ENCODE measurements at regions not wholly inside any gene's neighbourhood (a gene's known extent, or its start where the extent isn't known, plus 50 kb on each side); places are given as distances from the start of the nearest gene placed in this dataset.

- H3F3A ChIP-seq (ENCODE audit: insufficient read depth, low read length): no peaks in the 10 kb centered on the region
- no peak overlapping the region for H3K9ac ChIP-seq (ENCODE audit: low read length)
- H4K20me1 ChIP-seq (ENCODE audit: insufficient read depth, low read length): no peaks in the 10 kb centered on the region
- H3K27me3 ChIP-seq (ENCODE audit: insufficient read depth, low read length): no peaks in the 10 kb centered on the region
- no peaks in the 10 kb centered on the region for H3K4me1 ChIP-seq (ENCODE audit: insufficient read depth, low read length, severe bottlenecking)
- no peaks in the 10 kb centered on the region for H3K9me2 ChIP-seq (ENCODE audit: low read depth, low read length)
- H3K27ac ChIP-seq (ENCODE audit: low read depth, low read length, poor library complexity, severe bottlenecking): no peak overlapping the region
- no peaks in the 10 kb centered on the region for H3K36me3 ChIP-seq (ENCODE audit: insufficient read depth, low read length)
- H3K4me3 ChIP-seq (ENCODE audit: low read depth, low read length, poor library complexity, severe bottlenecking): no peak overlapping the region
- H3K4me2 ChIP-seq (ENCODE audit: low read length): no peak overlapping the region
- H2AFZ ChIP-seq (ENCODE audit: low read length): no peak overlapping the region
- no peak for TF ChIP-seq EZH2 (IDR thresholded peaks at IDR 0.05; ENCODE audit: borderline replicate concordance, low read length)
- TF ChIP-seq CTCF (IDR thresholded peaks at IDR 0.05; ENCODE audit: low read length): no peak
- no peaks in the 10 kb centered on the region for H3K79me2 ChIP-seq (ENCODE audit: insufficient read depth, low read length)
- no peaks in the 10 kb centered on the region for H3K9me3 ChIP-seq (ENCODE audit: low read length)
Measured at GRCh38 chr18:26794230-26795101, 71.0 kb downstream of the AQP4 start.

DNA sequence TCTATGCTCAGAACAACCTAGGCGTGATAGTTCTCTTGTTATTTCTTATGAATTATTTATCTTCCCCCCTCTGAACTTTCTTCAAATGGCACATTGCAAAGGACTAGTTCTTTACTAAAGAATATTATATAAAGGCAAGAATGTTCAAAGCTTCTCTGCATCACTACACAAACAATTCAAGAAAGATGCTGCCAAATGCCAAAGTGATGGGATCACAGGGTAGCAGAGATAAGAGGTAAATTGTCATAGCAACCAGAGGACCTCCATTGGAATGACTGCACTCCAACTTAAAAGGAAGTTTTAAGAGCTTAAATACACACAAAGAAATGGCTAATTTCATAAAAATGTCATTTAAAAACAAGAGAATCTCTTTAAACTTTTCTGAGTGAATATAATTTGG lies 72.8 kb downstream of the AQP4 start:
- TF ChIP-seq EZH2 (IDR thresholded peaks at IDR 0.05; ENCODE audit: borderline replicate concordance, low read length): no peak
- no peak for TF ChIP-seq CTCF (IDR thresholded peaks at IDR 0.05; ENCODE audit: low read length)
- no peaks in the 10 kb centered on the region for H3K4me1 ChIP-seq (ENCODE audit: insufficient read depth, low read length, severe bottlenecking)
- no peak overlapping the region for H2AFZ ChIP-seq (ENCODE audit: low read length)
- no peak overlapping the region for H3K9ac ChIP-seq (ENCODE audit: low read length)
- no peaks in the 10 kb centered on the region for H3K79me2 ChIP-seq (ENCODE audit: insufficient read depth, low read length)
- H3K9me2 ChIP-seq (ENCODE audit: low read depth, low read length): no peaks in the 10 kb centered on the region
- no peaks in the 10 kb centered on the region for H3K27me3 ChIP-seq (ENCODE audit: insufficient read depth, low read length)
- no peaks in the 10 kb centered on the region for H3K9me3 ChIP-seq (ENCODE audit: low read length)
- no peak overlapping the region for H3K27ac ChIP-seq (ENCODE audit: low read depth, low read length, poor library complexity, severe bottlenecking)
- no peaks in the 10 kb centered on the region for H3F3A ChIP-seq (ENCODE audit: insufficient read depth, low read length)
- no peak overlapping the region for H3K4me2 ChIP-seq (ENCODE audit: low read length)
- H3K4me3 ChIP-seq (ENCODE audit: low read depth, low read length, poor library complexity, severe bottlenecking): no peak overlapping the region
- H4K20me1 ChIP-seq (ENCODE audit: insufficient read depth, low read length): no peaks in the 10 kb centered on the region
- no peaks in the 10 kb centered on the region for H3K36me3 ChIP-seq (ENCODE audit: insufficient read depth, low read length)

DNA sequence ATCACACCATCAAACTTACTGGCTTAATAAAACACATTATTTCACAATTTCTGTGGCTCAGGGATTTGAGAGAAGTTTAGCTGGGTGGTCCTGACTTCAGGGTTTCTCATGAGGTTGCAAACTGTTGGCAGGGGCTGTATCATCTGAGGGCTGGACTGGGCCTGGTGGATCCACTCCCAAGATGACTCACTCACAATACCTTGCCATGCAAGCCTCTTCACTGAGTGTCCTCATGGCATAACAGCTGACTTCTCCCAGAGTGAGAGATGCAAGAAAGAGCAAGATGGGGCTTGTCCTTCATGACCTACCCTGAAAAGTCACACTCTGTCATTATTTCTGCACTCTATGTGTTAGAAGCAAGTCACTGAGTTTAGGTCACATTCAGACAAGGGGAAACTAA lies 73.8 kb downstream of the AQP4 start:
- Histone ChIP-seq H3K9me2 (ENCODE audit: low read depth, low read length) (no peaks in the 10 kb centered on the region), H3K27me3 (ENCODE audit: insufficient read depth, low read length) (no peaks in the 10 kb centered on the region), H4K20me1 (ENCODE audit: insufficient read depth, low read length) (no peaks in the 10 kb centered on the region), H3K27ac (ENCODE audit: low read depth, low read length, poor library complexity, severe bottlenecking) (no peak overlapping the region), H3K9me3 (ENCODE audit: low read length) (no peaks in the 10 kb centered on the region), H3F3A (ENCODE audit: insufficient read depth, low read length) (no peaks in the 10 kb centered on the region), H2AFZ (ENCODE audit: low read length) (no peak overlapping the region), H3K36me3 (ENCODE audit: insufficient read depth, low read length) (no peaks in the 10 kb centered on the region), H3K4me2 (ENCODE audit: low read length) (no peak overlapping the region), H3K9ac (ENCODE audit: low read length) (no peak overlapping the region), H3K4me1 (ENCODE audit: insufficient read depth, low read length, severe bottlenecking) (no peaks in the 10 kb centered on the region), H3K4me3 (ENCODE audit: low read depth, low read length, poor library complexity, severe bottlenecking) (no peak overlapping the region), H3K79me2 (ENCODE audit: insufficient read depth, low read length) (no peaks in the 10 kb centered on the region)
- no peak for TF ChIP-seq EZH2 (IDR thresholded peaks at IDR 0.05; ENCODE audit: borderline replicate concordance, low read length)
- TF ChIP-seq CTCF (IDR thresholded peaks at IDR 0.05; ENCODE audit: low read length): no peak
